ENCODE measurements at regions not wholly inside any gene's neighbourhood (a gene's known extent, or its start where the extent isn't known, plus 50 kb on each side); places are given as distances from the start of the nearest gene placed in this dataset.

GRCh38 chr2:17996978-17997377 lies 118.5 kb downstream of the KCNS3 start:
- TF ChIP-seq CTCF (IDR thresholded peaks at IDR 0.05; ENCODE audit: insufficient read depth, missing control alignments), result no peak
- DNase-seq (ENCODE audit: insufficient read length, low spot score) (no peak), FAIRE-seq (no peak)

DNA sequence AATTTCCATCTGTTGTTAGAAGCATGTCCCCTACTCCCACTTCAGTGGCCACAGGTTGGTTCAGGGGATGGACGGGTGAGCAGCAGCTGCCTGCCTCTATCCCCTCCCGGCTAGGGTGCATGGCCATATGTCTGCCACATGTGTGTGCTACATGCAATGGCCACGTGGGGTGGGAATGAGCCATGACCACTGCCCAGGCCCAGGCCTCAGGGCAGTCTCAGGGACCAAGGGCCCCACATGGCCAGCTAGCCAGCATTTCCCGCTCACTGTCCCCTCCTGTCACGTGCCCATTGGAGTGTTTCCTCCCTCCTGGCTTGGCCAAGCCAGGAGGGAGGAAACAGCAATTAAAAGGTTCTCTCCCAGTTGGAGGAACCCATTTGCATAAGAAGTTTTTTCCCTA lies 117.1 kb downstream of the KCNS3 start:
- DNase-seq (ENCODE audit: insufficient read length, low spot score) (no peak), FAIRE-seq (no peak)
- TF ChIP-seq CTCF (IDR thresholded peaks at IDR 0.05; ENCODE audit: insufficient read depth, missing control alignments), result no peak

All from D721Med (cell line).